Fibroblast of peridontal ligament (primary cell): ENCODE measurements at regions not wholly inside any gene's neighbourhood (a gene's known extent, or its start where the extent isn't known, plus 50 kb on each side); places are given as distances from the start of the nearest gene placed in this dataset.
A peak's percentile ranks its signal among the peaks of the same experiment; 100 is the strongest.

ENCODE experiments used
- DNase-seq: peaks from one replicate; pipeline ENCODE4 v3.0.0-alpha.2; 2010; ENCODE audit errors: extremely low read depth

GRCh38 chr2:236689981-236690380 is 120.4 kb downstream of the ACKR3 start:
- DNase-seq, result no peak

- no peak for DNase-seq
Observed at GRCh38 chr2:236690726-236691125, 121.1 kb downstream of the ACKR3 start.

- no peak for DNase-seq
Observed at GRCh38 chr2:236691799-236692167, 122.2 kb downstream of the ACKR3 start.

DNA sequence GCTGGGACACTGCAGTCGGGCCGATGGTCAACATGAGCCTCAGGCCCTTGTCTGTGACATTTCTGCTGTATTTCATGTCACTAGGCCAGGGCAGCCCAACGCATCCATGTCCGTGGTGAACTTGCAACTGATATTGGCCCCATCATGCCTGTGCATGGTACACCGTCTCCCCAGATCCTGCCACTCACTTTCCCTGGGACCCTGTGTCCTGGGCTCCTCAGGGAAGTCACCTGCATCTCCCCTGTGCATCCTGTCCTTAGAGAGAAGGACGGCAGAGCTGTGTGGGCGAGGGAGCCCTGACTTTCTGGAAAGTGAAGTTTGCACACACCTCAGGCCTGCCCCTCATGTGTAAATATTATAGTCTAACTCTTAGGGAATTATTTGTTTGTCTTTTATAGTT is 123.3 kb downstream of the ACKR3 start:
- no peak for DNase-seq

GRCh38 chr2:236693531-236693930 is 123.9 kb downstream of the ACKR3 start:
- DNase-seq, result no peak

- no peak for DNase-seq
Observed at GRCh38 chr2:236694146-236694888, 124.7 kb downstream of the ACKR3 start.

GRCh38 chr2:236696834-236697233 is 127.2 kb downstream of the ACKR3 start:
- no peak for DNase-seq

- DNase-seq, result no peak
Observed at GRCh38 chr2:236698016-236698627, 128.5 kb downstream of the ACKR3 start.

DNA sequence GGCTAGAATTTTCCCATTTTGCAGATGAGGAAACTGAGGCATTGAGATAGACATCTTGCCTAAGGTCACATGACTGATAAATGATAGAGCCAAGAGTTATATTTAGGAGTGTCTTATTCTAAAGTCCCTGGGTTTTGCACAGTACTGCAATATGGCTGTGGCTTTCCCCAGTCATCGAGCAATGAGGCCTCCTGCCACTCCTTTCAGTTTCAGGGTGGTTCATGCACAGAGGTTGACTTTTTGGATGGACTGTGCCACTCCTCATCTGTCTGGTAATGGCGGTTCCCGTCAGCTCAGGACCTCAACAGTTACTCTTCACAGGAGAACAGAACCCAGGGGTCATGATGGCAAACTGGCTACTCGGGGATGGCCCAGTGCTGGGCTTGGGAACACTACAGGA is 131.1 kb downstream of the ACKR3 start:
- no peak for DNase-seq

DNA sequence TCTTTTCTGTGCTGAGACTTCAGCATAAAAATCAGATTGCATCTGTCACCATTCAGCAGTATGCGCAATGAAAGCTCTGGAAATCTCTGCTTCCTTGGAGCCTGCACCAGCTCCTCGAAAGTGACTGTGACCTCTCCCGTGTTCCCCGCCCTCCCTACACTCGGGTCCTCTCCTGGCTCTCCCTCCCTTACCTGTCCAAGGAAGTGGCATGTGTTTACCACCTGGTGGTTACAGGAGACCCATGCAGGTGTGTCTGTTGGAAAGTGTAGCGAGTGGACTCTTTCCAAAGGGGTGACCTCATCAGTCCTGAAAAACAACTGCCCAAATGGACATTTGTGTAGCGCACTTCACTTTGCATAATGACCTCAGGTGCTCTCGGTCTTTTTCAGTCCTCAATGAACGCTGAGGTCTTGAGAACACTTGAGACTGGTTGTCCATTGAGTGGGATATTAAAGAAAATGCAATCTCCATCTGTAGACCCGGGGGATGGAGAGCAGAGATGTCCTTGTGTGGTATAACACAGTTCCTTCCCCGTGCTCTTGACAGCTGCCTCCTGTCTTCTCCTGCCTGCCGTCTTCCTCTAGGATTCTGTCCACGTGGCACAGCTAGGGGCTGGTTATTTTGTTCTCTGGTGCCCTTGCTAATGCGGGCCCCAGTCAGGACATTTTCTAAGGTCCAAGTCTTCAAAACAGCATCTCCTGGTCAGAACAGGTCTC is 133.2 kb downstream of the ACKR3 start:
- DNase-seq, result no peak

DNA sequence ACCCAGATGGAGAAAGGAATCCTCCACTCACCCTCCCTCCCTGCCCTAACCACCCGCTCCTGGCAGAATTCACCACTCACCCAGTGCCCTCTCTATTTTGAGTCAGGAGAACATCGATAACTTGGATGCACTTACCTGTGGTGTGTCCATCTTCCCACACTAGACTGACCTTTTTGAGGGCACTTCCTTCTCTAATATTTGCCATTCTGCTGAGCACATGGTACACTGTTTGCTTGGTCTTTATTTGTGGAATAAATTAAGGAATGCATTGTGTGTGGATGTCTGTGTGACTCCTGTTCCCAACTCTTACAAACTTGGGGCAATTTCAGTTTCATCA is 133.7 kb downstream of the ACKR3 start:
- no peak for DNase-seq

DNA sequence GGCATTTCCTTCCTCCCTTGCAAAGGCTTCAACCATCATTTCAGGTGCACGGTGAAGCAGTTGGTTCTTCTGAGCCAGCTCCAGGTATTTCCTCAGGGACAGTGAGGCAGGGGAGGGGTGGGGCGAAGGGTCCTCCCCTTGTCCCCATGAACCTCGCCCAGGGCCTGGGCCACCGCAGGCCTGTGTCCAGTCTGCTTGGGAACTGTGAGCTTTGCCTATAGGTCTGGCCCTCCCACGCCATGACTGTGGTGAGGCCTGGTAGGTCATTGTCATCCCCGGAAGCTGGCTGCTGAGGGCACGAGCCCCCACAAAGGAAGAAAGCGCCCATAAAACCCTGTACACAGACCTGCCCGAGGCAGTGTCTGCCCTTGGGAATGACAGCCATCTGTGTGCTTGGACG is 134.3 kb downstream of the ACKR3 start:
- no peak for DNase-seq

DNA sequence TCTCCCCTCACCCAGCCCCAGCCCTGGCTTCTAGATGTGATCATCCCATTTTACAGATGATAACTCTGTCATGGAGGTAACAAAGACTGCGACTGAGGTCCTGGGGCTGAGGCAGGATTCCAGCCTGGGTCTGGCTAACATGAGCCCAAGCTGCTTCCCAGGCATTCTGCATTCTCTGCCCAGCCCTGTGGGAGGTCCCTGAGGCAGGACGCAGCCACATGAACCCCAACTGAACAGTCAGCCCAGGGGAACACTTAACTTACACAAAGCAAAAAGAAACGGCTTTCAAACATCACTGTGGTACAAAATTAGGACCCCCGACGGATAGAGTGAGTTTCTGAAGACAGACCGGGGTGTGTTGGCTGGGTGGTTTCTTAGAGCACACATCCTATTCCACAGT is 135.3 kb downstream of the ACKR3 start:
- DNase-seq, result no peak

- no peak for DNase-seq
Observed at GRCh38 chr2:236705295-236706105, 135.9 kb downstream of the ACKR3 start.

DNA sequence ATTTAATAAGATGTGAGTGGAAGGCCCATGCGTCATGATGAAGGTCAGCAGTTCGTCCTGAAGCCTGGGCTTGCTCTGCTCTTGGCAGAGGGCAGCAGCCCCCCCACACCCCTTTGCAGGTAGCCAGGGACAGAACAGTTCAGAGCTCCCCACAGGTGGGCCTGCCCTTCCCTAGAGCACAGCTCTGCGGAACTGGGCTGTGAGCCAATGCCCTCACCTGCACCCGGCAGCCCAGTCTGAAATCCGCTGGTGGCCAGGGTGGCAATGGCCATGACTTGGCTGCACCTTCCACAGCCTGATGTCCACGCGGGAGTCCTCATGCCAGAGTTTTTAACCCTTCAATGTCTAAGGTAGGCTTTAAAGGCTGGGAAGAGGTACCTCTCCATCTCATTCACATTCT is 136.7 kb downstream of the ACKR3 start:
- no peak for DNase-seq

DNA sequence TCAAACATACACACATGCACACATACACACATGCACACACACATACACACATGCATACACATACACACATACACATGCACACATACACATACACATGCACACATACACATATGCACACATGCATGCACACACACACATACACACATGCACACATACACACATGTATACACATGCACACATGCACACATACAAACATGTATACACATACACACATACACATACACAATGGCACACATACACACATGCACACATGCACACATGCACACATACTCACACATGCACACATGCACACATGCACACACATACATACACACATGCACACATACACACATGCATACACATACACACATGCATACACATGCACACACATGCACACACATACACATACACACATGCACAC is 137.2 kb downstream of the ACKR3 start:
- DNase-seq, result no peak

GRCh38 chr2:236711440-236711839 is 141.8 kb downstream of the ACKR3 start:
- DNase-seq, result peak; percentile 82

DNA sequence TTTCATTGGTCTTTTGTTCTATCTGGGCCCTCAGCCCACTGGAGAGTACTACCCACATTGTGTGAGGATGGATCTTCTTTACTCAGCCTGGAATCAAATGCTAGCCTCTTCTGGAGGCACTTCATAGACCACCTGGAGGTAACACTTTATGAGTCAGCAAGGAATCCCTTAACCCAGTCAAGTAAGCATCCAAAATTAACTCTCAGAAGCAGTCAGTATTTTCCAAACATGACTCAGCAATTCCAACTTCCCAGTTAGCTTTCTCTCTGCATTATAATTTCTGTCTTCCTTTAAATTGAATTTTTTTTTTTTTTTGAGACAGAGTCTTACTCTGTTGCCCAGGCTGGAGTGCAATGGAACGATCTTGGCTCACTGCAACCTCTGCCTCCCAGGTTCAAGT is 142.7 kb downstream of the ACKR3 start:
- DNase-seq, result peak; percentile 67

DNA sequence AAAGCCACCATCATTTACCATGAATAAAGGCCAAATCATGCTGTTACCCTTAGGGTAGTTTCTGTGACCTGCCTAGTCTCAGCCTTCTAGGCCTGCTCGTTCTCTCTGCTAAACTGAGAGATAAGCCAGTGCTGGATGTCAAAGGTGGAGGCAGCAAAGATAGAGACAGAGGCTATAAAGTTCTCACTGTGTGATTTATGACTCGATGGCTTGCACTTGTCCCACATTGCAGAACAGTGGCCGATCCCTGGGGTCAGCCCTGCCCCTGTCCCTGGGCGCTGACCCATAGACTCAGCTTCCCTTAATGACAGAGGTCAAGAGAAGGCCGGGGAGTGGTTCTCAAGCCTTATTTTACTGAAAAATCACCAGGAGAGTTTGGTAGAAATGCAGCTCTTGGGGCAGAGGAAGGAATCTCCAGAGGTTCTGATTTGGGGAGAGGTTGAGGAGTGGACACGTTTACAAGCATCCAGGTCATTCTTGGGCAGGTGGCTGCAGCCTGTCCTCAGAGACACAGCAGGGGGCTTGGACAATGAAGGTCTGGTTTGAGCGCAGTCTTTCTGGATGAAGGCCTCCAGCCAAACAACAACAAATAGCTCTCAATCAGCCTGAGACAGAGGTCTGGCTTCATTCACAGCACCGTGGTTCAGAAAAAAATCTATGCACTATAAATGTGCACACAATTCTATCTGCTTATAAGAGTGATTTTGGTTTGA is 143.5 kb downstream of the ACKR3 start:
- no peak for DNase-seq

DNA sequence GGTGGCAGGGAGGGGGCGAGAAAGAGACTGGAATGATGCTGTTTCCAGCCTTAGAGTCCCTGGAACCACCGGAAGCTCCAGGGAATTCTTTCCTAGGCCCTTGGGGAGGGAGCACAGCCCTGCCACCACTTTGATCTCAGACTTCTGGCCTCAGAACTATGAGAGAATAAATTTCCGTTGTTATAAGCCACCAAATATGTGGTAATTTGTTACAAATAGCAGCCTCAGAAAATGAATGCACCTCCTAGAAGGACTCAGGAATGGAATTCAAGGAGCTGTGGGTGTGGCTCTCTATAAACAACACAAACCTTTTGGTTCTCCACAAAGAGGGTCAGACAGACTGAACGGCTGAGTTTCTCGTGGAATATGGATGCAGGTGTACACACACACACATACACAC is 144.5 kb downstream of the ACKR3 start:
- no peak for DNase-seq

- peak; percentile 25 for DNase-seq
Observed at GRCh38 chr2:236715077-236715476, 145.5 kb downstream of the ACKR3 start.

DNA sequence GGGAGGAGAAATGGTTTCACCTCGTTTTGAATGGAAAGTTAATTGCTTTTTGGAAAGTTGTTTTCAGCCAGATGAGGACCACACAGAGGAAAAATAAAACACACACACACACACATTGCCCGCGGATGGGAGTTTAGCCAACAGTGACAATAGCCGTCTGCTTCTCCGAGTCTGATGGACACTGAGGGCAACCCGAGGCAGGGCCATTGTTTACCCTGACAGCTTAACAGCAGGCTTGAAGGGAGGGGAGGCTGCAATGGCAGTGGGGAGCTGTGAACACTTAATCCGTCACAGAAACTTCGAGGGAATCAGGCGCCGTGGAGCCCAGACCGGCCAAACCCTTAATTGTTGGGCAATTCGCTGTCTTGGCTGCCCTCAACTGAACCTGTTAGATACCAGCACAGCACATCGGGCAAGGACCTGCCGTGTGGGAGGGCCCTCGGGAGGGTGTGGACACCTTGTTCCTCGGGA is 145.9 kb downstream of the ACKR3 start:
- DNase-seq, result no peak
